ENCODE measurements at regions not wholly inside any gene's neighbourhood (a gene's known extent, or its start where the extent isn't known, plus 50 kb on each side); places are given as distances from the start of the nearest gene placed in this dataset.

DNA sequence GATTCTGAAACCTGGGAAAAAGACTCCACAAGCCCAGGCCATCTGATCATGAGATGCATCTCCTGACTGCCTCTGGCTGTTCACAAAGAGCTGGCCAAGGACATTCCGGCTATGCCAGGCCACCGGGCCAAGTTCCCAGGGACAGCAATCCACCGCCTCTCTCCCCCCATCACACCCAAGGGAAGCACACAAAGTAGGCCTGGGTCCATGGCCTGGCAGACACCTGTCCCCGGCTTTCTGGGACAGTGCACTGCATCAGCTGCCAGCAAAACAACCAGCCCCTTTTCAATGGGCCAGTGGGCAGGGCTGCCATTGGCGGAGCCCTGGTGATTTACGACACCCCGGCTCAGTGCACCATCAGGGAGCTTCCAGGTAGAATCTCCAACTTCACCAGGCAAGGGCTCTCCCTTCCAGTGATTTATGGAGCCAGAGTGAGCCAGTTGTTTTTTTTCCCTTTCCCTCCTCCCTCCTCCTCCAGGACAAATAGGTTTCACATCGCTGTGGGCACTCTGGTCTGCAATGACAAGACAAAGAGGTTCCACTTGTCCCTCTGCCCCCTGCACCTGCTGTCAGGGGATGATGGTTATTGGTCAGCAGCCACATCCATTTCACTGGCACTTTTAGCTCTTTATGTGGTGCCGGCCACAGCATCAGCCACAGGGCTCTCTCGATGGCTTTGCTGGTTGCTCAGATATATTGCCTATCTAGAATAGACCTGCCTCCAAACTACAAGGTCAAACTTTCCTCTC, 149.6 kb downstream of the SLC38A6 start:
- no peak for TF ChIP-seq POLR2A (IDR thresholded peaks at IDR 0.05)
- TF ChIP-seq, protein P1, sequence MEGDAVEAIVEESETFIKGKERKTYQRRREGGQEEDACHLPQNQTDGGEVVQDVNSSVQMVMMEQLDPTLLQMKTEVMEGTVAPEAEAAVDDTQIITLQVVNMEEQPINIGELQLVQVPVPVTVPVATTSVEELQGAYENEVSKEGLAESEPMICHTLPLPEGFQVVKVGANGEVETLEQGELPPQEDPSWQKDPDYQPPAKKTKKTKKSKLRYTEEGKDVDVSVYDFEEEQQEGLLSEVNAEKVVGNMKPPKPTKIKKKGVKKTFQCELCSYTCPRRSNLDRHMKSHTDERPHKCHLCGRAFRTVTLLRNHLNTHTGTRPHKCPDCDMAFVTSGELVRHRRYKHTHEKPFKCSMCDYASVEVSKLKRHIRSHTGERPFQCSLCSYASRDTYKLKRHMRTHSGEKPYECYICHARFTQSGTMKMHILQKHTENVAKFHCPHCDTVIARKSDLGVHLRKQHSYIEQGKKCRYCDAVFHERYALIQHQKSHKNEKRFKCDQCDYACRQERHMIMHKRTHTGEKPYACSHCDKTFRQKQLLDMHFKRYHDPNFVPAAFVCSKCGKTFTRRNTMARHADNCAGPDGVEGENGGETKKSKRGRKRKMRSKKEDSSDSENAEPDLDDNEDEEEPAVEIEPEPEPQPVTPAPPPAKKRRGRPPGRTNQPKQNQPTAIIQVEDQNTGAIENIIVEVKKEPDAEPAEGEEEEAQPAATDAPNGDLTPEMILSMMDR (IDR thresholded peaks at IDR 0.05), result no peak
- no peak for TF ChIP-seq POLR2AphosphoS5 (IDR thresholded peaks at IDR 0.05; ENCODE audit: insufficient read depth in 1 of 2, low read depth in 1 of 2)

Measured in vagina (tissue), 2 donors.